GM10266 (cell line): ENCODE measurements at regions not wholly inside any gene's neighbourhood (a gene's known extent, or its start where the extent isn't known, plus 50 kb on each side); places are given as distances from the start of the nearest gene placed in this dataset.

ENCODE experiments used
- DNase-seq: peaks from one replicate; pipeline ENCODE4 v3.0.0; 2012; ENCODE audit errors: extremely low spot score
- TF ChIP-seq, protein P1 (sequence below): IDR thresholded peaks from 2 replicates; pipeline ENCODE4 v1.5.1; 2012; ENCODE audit warnings: mild to moderate bottlenecking, low read depth; ENCODE audit not compliant: control insufficient read depth, insufficient read depth; ENCODE audit errors: missing control alignments

DNA sequence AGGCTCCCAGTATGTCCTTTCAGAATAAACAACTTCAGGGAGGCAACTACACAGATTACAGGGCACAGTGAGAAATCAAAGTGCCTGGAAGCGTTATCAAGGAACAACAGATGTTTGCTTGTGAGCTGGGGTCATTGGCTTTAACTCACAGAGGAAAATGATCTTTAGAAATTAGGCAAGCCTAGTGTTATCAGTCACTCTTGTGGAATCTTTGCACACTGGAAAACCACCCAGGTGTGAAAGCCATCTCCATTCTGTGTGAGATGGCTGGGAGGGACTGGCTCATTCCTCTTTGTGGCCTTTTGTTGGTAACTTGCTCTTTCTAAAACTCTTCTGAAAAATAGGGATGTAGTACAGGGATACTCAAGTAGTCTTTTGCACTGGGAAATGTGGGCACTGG, 716.0 kb downstream of the XPNPEP1 start:
- TF ChIP-seq, protein P1, sequence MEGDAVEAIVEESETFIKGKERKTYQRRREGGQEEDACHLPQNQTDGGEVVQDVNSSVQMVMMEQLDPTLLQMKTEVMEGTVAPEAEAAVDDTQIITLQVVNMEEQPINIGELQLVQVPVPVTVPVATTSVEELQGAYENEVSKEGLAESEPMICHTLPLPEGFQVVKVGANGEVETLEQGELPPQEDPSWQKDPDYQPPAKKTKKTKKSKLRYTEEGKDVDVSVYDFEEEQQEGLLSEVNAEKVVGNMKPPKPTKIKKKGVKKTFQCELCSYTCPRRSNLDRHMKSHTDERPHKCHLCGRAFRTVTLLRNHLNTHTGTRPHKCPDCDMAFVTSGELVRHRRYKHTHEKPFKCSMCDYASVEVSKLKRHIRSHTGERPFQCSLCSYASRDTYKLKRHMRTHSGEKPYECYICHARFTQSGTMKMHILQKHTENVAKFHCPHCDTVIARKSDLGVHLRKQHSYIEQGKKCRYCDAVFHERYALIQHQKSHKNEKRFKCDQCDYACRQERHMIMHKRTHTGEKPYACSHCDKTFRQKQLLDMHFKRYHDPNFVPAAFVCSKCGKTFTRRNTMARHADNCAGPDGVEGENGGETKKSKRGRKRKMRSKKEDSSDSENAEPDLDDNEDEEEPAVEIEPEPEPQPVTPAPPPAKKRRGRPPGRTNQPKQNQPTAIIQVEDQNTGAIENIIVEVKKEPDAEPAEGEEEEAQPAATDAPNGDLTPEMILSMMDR: no peak
- no peak for DNase-seq

DNA sequence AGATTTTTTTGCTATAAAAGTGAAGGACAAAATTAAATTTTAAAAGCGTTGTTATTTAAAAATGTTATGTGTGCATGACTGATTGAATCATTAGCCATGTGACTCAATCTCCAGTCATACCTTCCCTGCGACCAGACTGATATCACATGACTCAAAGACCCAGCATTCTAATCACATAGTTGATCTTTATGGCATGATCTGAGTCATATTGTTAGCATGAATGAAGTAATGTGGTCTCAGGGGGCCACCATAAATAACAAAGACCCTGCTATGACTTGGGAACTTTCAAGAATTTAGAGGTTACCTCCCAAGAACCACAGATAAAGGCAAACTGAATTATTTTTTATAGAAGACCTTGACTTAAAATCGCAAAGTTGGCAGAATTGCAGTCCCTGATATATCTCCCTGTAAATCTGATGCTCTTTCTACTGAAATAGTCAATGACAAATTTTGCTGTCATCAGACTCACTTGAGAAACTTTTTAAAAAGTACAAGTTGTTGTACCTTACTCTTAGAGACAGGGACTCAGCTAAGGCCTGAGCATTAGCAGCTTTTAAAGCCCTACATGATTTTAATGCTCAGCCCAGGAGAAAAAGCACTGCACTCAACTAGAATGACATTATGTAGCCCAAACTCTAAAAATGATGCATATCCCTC, 717.3 kb downstream of the XPNPEP1 start:
- no peak for DNase-seq
- TF ChIP-seq, protein P1: no peak

DNA sequence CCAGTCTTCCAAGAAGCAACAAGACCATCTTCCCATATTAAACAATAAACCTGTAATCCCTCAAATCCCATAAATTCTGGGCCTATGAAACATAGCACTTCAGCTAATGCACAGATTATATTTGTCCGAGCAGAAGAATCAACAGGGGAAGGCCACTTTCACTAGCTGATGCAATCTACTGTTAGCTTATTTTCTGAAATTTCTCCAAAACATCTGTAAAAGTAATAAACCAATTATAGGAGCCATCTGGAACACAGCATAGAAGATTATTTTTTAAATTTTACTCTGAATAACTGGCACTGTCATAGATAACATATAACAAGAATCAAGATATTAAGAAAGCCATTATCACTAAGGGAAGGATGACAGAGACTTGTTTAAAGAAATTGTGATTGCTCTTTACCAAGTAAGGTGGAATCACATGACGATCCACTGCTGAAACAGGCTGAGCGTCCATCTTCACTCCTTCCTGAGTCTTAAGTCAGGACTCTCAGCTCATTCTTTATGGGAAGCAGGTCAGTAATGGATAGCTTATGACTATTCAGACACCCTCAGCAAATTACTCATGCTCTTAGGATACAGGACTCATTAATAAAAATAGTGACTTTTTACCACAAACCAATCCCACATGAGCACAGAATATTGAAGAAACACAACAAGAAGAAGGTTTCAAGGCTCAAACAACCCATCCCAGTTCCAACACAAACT, 719.5 kb downstream of the XPNPEP1 start:
- TF ChIP-seq, protein P1: no peak
- no peak for DNase-seq

DNA sequence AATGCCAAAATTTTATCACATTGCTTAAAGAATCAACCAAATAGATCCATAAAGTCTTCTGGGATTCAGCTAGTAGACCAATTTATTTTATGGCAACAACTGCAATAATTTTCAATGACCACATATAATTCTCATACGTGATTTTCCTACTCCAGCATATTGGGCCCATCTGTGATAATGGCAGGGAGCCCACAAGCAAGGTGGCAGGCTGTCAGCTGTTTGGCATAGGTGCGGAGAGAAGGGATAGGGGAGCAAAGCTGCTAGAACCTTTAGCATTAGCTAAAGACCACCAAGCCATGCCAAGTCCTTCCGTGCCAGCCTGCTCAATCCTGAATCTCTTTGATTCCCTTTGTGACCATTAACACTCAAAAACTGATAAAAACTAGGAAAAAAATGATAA, 721.2 kb downstream of the XPNPEP1 start:
- no peak for DNase-seq
- TF ChIP-seq, protein P1: no peak

DNA sequence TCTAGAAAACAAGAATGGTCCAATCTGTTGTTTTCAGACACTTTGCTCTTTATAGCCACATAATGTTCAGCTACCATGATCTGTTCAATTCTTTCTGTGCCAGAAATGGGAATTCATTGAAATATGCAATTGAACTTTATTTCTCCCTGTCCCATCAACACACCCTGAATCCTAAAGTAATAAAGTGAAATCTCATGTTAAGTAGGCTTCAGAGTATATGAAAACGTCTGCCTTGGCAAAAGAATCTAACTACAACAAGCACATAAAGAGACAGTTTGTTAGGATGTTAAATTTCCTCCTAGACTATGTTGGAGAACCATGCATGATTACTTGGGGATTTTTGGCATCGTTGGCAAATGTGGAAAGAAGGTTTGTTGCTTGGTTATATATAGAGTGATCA, 722.7 kb downstream of the XPNPEP1 start:
- DNase-seq: no peak
- TF ChIP-seq, protein P1: no peak

DNA sequence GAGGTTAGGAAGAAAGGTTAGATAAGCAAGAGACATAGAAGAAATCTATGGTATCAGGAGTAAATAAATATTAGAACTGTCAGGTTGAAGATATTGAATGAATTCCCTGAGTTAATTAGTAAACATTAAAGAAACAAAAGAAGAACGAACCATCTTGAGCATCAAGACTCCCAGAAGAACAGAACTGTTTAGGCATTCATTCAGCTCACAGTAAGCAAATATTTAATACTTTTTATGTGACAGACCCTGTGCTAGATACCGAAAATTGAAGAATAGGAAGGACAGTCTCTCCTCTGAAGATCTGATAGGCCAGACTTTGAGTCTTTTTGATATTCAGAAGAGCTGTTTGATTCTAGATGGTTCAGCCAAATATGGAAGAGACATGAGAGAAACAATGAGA, 731.5 kb downstream of the XPNPEP1 start:
- TF ChIP-seq, protein P1: no peak
- DNase-seq: no peak

DNA sequence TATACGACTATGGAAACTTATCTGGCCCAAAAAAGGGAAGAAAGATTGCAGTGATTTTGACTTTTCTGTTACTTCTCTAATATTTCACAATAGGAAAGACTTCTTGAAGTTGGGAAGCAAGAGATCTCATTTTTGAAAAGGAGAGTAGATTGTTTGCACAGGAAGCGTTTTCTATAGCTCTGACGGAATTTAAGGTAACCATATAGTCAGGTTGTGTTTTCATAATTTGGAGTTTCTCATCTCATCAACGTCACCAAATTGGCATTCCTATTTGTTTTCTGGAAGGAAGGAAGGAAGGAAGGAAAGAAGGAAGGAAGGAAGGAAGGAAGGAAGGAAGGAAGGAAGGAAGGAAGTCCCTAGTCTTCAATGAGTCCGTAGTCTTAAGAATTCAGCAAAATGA, 732.0 kb downstream of the XPNPEP1 start:
- no peak for DNase-seq
- TF ChIP-seq, protein P1: no peak
